ENCODE measurements at regions not wholly inside any gene's neighbourhood (a gene's known extent, or its start where the extent isn't known, plus 50 kb on each side); places are given as distances from the start of the nearest gene placed in this dataset.

GRCh38 chr3:44106756-44107155 lies 134.9 kb upstream of the TOPAZ1 start:
- POLR2A ChIA-PET, result no interaction called here
- DNase-seq, result no peak
- H3K27me3 ChIP-seq (ENCODE audit: insufficient read depth), result no peaks in the 10 kb centered on the region
- H3K4me1 ChIP-seq (ENCODE audit: control insufficient read depth in 1 of 2, insufficient read depth in 2 of 2, low read depth in 1 of 2, low read length in 1 of 2), result peaks cover 4 to 5% of the 10 kb centered on the region in 2 experiments; a peak in 2 of 4 replicates
- no peaks in the 10 kb centered on the region for H3K9me2 ChIP-seq
- no peaks in the 10 kb centered on the region for H3K9me3 ChIP-seq
- no peaks in the 10 kb centered on the region for H3F3A ChIP-seq (replicated peaks; ENCODE audit: insufficient read depth)
- H3K9ac ChIP-seq, result no peak overlapping the region
- no peak overlapping the region for H2AFZ ChIP-seq (ENCODE audit: low read depth)
- 93% methylated on average over 6 of the region's 6 CpGs for WGBS (ENCODE audit: low lambda C conversion rate)
- CTCF ChIA-PET, result interaction anchor here (1.1 kb wide), 1 partner anchor 1564 kb away, joined by 3 read pairs; no protein-coding TSS in a partner anchor
- H3K27ac ChIP-seq (ENCODE audit: low read depth in 2 of 2, low read length in 1 of 2), result no peak overlapping the region
- H3K79me2 ChIP-seq (ENCODE audit: insufficient read depth), result no peaks in the 10 kb centered on the region
- H4K20me1 ChIP-seq (ENCODE audit: insufficient read depth), result peaks cover 10% of the 10 kb centered on the region
- no peak overlapping the region for H3K4me2 ChIP-seq
- peaks cover 3 to 11% of the 10 kb centered on the region in 2 experiments for H3K36me3 ChIP-seq (replicated peaks in 1 of 2; ENCODE audit: control insufficient read depth in 1 of 2, insufficient read depth in 2 of 2, low read length in 1 of 2)
- no peak overlapping the region for H3K4me3 ChIP-seq (ENCODE audit: low read depth in 2 of 2, low read length in 1 of 2)
- no peak for TF ChIP-seq FOXM1 (IDR thresholded peaks at IDR 0.05; ENCODE audit: low read depth)
- no peak for TF ChIP-seq NFIC (IDR thresholded peaks at IDR 0.05; ENCODE audit: borderline replicate concordance)
- no peak for TF ChIP-seq SIN3A (IDR thresholded peaks at IDR 0.05; ENCODE audit: borderline replicate concordance, low read depth, low read length)
- no peak for TF ChIP-seq MXI1 (IDR thresholded peaks at IDR 0.05; ENCODE audit: low read depth, low read length)
- TF ChIP-seq FOSL2 (IDR thresholded peaks at IDR 0.05; ENCODE audit: borderline replicate concordance, low read depth), result no peak
- TF ChIP-seq USF1 (IDR thresholded peaks at IDR 0.05; ENCODE audit: borderline replicate concordance, low read depth), result no peak
- no peak for TF ChIP-seq RFX5 (IDR thresholded peaks at IDR 0.05; ENCODE audit: low read length)
- no peak for TF ChIP-seq RXRA (IDR thresholded peaks at IDR 0.05; ENCODE audit: borderline replicate concordance, low read depth)
- TF ChIP-seq NRF1 (IDR thresholded peaks at IDR 0.05; ENCODE audit: low read depth, low read length), result no peak
- no peak for TF ChIP-seq EZH2phosphoT487 (IDR thresholded peaks at IDR 0.05; ENCODE audit: borderline replicate concordance, low read depth)
- TF ChIP-seq TEAD4 (IDR thresholded peaks at IDR 0.05; ENCODE audit: borderline replicate concordance, insufficient read depth), result no peak
- TF ChIP-seq REST (IDR thresholded peaks at IDR 0.05; ENCODE audit: low read depth, low read length), result no peak
- no peak for TF ChIP-seq ELF1 (IDR thresholded peaks at IDR 0.05)
- no peak for TF ChIP-seq CHD2 (IDR thresholded peaks at IDR 0.05; ENCODE audit: low read length, partially characterized antibody)

GRCh38 chr3:44108481-44108880 lies 133.2 kb upstream of the TOPAZ1 start:
- Histone ChIP-seq H3F3A (replicated peaks; ENCODE audit: insufficient read depth) (no peaks in the 10 kb centered on the region), H3K4me3 (ENCODE audit: low read depth in 2 of 2, low read length in 1 of 2) (no peak overlapping the region), H3K4me1 (ENCODE audit: control insufficient read depth in 1 of 2, insufficient read depth in 2 of 2, low read depth in 1 of 2, low read length in 1 of 2) (peaks cover 4 to 5% of the 10 kb centered on the region in 2 experiments; a peak in 2 of 4 replicates), H3K79me2 (ENCODE audit: insufficient read depth) (no peaks in the 10 kb centered on the region), H3K9ac (no peak overlapping the region), H3K4me2 (no peak overlapping the region), H3K36me3 (replicated peaks in 1 of 2; ENCODE audit: control insufficient read depth in 1 of 2, insufficient read depth in 2 of 2, low read length in 1 of 2) (peaks cover 0 to 11% of the 10 kb centered on the region in 2 experiments), H3K27ac (ENCODE audit: low read depth in 2 of 2, low read length in 1 of 2) (no peak overlapping the region), H3K9me2 (no peaks in the 10 kb centered on the region), H4K20me1 (ENCODE audit: insufficient read depth) (peaks cover 10% of the 10 kb centered on the region), H3K9me3 (no peaks in the 10 kb centered on the region), H2AFZ (ENCODE audit: low read depth) (no peak overlapping the region), H3K27me3 (ENCODE audit: insufficient read depth) (no peaks in the 10 kb centered on the region)
- POLR2A ChIA-PET, result no interaction called here
- no peak for DNase-seq
- TF ChIP-seq USF1 (IDR thresholded peaks at IDR 0.05; ENCODE audit: borderline replicate concordance, low read depth) (no peak), IRF3 (IDR thresholded peaks at IDR 0.05; ENCODE audit: low read depth, low read length) (no peak), POLR2AphosphoS5 (IDR thresholded peaks at IDR 0.05; ENCODE audit: low read depth, low read length) (no peak), TAF1 (IDR thresholded peaks at IDR 0.05; ENCODE audit: borderline replicate concordance, low read depth, low read length) (no peak), NRF1 (IDR thresholded peaks at IDR 0.05; ENCODE audit: low read depth, low read length) (no peak)
- CTCF ChIA-PET, result no interaction called here
- 91% methylated on average over 3 of the region's 3 CpGs for WGBS (ENCODE audit: low lambda C conversion rate)
